Osteocyte (in vitro differentiated cells): ENCODE measurements at regions not wholly inside any gene's neighbourhood (a gene's known extent, or its start where the extent isn't known, plus 50 kb on each side); places are given as distances from the start of the nearest gene placed in this dataset.

Experiments used
- DNase-seq: peaks from one replicate; pipeline ENCODE4 v3.0.0; 2021; ENCODE audit warnings: mixed read lengths; ENCODE audit not compliant: unreplicated experiment; ENCODE audit errors: extremely low spot score
- H3K27ac Mint-ChIP-seq: one replicate; pipeline ENCODE4 v1.8.0; 2021; ENCODE audit warnings: mild to moderate bottlenecking, mixed read lengths; ENCODE audit not compliant: unreplicated experiment
- H3K27me3 Mint-ChIP-seq: one replicate; pipeline ENCODE4 v1.8.0; 2021; ENCODE audit warnings: mixed read lengths; ENCODE audit not compliant: unreplicated experiment
- H3K36me3 Mint-ChIP-seq: one replicate; pipeline ENCODE4 v1.8.0; 2021; ENCODE audit warnings: mixed read lengths; ENCODE audit not compliant: unreplicated experiment
- H3K4me1 Mint-ChIP-seq: one replicate; pipeline ENCODE4 v1.8.0; 2021; ENCODE audit warnings: mixed read lengths; ENCODE audit not compliant: unreplicated experiment
- H3K4me3 Mint-ChIP-seq: one replicate; pipeline ENCODE4 v1.8.0; 2021; ENCODE audit warnings: mild to moderate bottlenecking, moderate library complexity, mixed read lengths; ENCODE audit not compliant: unreplicated experiment
- H3K9me3 Mint-ChIP-seq: one replicate; pipeline ENCODE4 v1.8.0; 2021; ENCODE audit warnings: mixed read lengths; ENCODE audit not compliant: unreplicated experiment
- TF ChIP-seq, protein P1 (sequence below): fragments of 200-600 bp; sonication (generic); IDR thresholded peaks from 2 replicates; pipeline ENCODE4 v1.5.0; 2021; ENCODE audit warnings: antibody characterized with exemption, mild to moderate bottlenecking, moderate library complexity

DNA sequence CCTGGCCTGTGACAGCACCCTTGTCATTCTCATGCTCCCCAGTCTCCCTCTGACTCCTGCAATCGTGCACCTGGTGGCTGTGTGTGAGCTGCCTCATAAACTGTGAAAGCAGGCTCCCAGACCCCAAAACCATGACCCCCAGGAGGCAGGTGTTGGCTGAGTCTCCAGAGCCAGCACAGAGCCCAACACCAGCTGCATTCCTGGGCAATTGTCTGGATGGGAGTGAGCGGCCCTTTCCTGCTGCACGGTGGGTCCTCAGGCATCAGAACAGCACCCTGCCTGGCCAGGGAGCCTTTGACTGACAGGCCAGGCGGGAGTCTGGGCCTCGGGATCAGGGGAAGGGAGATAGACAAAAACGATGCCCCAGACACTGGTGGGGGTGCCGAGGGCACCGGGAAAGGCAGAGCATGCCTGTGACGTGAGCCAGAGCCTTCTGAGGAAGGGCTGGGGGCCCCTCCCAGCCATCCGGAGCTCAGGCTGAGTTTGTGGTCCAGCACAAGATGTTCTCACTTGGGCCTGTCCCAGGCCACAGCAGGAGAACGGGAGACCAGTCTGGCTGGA is 135.1 kb upstream of the GPC1 start:
- TF ChIP-seq, protein P1, sequence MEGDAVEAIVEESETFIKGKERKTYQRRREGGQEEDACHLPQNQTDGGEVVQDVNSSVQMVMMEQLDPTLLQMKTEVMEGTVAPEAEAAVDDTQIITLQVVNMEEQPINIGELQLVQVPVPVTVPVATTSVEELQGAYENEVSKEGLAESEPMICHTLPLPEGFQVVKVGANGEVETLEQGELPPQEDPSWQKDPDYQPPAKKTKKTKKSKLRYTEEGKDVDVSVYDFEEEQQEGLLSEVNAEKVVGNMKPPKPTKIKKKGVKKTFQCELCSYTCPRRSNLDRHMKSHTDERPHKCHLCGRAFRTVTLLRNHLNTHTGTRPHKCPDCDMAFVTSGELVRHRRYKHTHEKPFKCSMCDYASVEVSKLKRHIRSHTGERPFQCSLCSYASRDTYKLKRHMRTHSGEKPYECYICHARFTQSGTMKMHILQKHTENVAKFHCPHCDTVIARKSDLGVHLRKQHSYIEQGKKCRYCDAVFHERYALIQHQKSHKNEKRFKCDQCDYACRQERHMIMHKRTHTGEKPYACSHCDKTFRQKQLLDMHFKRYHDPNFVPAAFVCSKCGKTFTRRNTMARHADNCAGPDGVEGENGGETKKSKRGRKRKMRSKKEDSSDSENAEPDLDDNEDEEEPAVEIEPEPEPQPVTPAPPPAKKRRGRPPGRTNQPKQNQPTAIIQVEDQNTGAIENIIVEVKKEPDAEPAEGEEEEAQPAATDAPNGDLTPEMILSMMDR, result no peak
- Mint-ChIP-seq H3K27me3 (no peaks in the 10 kb centered on the region), H3K4me3 (no peak overlapping the region), H3K27ac (no peak overlapping the region), H3K36me3 (no peaks in the 10 kb centered on the region), H3K9me3 (no peaks in the 10 kb centered on the region), H3K4me1 (peaks cover 30% of the 10 kb centered on the region)
- DNase-seq, result peak; percentile 80

DNA sequence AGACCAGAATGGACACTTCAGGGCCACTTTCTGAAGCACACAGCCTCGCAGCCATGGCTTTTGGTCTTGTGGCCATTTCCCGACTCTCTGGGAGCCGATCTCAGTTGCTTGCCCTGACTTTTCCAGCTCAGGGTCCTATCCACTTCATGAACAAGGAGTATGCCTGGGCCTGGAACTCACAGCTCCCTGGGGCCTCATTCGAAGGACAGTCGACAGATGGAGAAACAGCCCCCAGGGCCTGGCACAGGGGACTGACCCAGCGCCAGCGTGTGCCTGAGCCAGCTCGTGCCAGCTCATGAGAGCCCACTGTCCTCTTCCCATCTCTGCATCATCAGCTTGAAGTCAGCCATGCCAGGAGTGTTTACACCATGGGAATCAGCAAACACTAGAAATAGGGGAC is 134.6 kb upstream of the GPC1 start:
- no peaks in the 10 kb centered on the region for H3K9me3 Mint-ChIP-seq

DNA sequence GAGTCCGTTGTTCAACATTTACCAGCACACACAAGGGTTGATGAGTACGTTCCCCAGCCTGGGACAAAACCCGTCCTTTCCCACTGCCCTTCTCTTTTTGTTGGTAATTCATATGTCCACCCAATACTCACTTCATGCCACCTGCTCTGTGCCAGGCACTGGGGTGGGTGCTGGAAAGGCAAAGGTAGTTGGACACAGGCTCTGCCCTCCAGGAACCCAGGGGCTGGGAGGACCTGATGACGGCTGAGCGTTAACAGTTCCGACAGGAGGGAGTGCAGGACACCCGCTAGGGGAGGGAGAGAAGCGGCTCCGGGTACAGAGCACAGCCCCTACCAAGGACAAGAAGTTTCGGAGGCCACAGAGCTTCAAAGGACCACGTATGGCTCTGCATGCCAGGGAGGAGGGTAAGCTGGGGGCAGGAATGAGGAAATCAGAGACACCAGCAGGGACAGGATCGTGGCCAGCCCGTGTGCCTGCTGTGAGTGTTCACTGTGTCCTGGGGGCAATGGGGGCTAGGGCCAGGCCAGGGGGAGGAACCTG is 134.1 kb upstream of the GPC1 start:
- DNase-seq, result peak; percentile 76
- Mint-ChIP-seq H3K9me3 (no peaks in the 10 kb centered on the region), H3K4me1 (peaks cover 21% of the 10 kb centered on the region), H3K4me3 (no peak overlapping the region), H3K27ac (no peak overlapping the region), H3K27me3 (no peaks in the 10 kb centered on the region), H3K36me3 (no peaks in the 10 kb centered on the region)
- TF ChIP-seq, protein P1, result no peak

More for the DNA sequence above, 134.6 kb upstream of the GPC1 start:
- Mint-ChIP-seq H3K4me3 (no peak overlapping the region), H3K27me3 (no peaks in the 10 kb centered on the region), H3K27ac (no peak overlapping the region), H3K36me3 (no peaks in the 10 kb centered on the region), H3K4me1 (peaks cover 25% of the 10 kb centered on the region)
- TF ChIP-seq, protein P1, result no peak
- peak; percentile 69 for DNase-seq

DNA sequence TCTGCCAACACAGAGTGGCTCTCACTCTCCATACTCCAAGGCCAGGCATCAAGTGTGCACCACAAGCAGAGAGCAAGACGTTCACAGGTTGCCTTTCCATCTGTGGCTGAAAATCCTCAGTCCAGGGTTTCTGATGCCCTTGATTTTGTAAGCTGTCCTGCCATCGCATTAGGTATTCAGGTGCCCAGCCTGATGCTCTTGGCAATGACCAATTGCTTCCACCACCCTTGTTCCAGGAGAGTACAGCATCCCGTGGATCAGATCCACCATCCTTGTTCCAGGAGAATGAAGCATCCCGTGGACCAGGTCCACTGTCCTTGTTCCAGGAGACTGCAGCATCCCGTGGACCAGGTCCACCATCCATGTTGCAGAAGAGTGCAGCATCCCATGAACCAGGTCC is 133.4 kb upstream of the GPC1 start:
- H3K4me1 Mint-ChIP-seq, result peaks cover 21% of the 10 kb centered on the region

DNA sequence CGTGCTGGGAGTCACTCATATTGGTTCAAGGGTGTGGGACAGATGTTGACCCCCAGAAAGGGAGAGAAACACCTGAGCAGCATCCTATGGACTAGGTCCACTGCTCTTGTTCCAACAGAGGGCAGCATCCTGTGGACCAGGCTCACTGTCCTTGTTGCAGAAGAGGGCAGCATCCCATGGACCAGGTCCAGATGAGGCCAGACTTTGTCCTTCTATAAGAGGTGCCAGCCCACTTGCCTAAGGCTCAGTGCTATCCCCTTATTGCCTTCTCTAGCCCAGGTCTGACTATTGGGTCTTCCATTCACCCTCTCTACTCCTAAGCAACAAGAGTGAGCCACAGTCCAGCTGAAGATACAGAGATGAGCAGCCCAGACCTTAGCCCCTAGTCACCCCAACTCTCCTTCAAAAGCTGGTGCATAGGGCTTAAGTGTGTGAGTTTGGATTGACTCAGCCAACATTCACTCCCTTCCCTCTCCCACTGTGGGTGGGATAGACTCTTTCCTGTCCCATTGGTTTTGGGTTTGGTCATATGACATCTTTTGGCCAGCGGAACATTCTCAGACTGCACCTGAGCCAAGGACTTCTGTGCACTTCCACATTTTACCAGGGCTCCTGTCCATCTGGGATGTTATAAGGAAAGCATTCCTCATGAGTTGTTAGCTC is 132.4 kb upstream of the GPC1 start:
- TF ChIP-seq, protein P1, result no peak
- Mint-ChIP-seq H3K36me3 (no peaks in the 10 kb centered on the region), H3K9me3 (no peaks in the 10 kb centered on the region), H3K27me3 (no peaks in the 10 kb centered on the region), H3K4me1 (peaks cover 21% of the 10 kb centered on the region), H3K27ac (no peak overlapping the region), H3K4me3 (no peak overlapping the region)
- no peak for DNase-seq

More for the DNA sequence above, 133.4 kb upstream of the GPC1 start:
- Mint-ChIP-seq H3K4me3 (no peak overlapping the region), H3K9me3 (no peaks in the 10 kb centered on the region), H3K36me3 (no peaks in the 10 kb centered on the region), H3K27ac (no peak overlapping the region), H3K27me3 (no peaks in the 10 kb centered on the region)
- TF ChIP-seq, protein P1, result no peak
- no peak for DNase-seq
